Stimulated activated CD4-positive, alpha-beta T cell treated with anti-CD3 and anti-CD28 coated beads, Interleukin-1b, Interleukin-23, amount 100 ng/mL, for 48 hours (primary cell): ENCODE measurements at regions not wholly inside any gene's neighbourhood (a gene's known extent, or its start where the extent isn't known, plus 50 kb on each side); places are given as distances from the start of the nearest gene placed in this dataset.
"Not testable (repeated sequence)": the region's sequence is repeated elsewhere in the genome, so short reads cannot be mapped to it uniquely, and the experiment has no call there.

Source experiments
- DNase-seq: peaks from one replicate; pipeline ENCODE4 v3.0.0-alpha.2; 2020

GRCh38 chr2:52343010-52343409 lies 1311.1 kb upstream of the NRXN1 start:
- DNase-seq, result no peak

GRCh38 chr2:52342458-52342857 lies 1310.5 kb upstream of the NRXN1 start:
- DNase-seq, result no peak

GRCh38 chr2:52341732-52342131 lies 1309.8 kb upstream of the NRXN1 start:
- DNase-seq, result no peak

- no peak for DNase-seq
Measured at GRCh38 chr2:52340171-52340570, 1308.2 kb upstream of the NRXN1 start.

GRCh38 chr2:52337786-52338185 lies 1305.9 kb upstream of the NRXN1 start:
- not testable (repeated sequence) for DNase-seq

- DNase-seq, result no peak
Measured at GRCh38 chr2:52336951-52337350, 1305.0 kb upstream of the NRXN1 start.

GRCh38 chr2:52335727-52336126 lies 1303.8 kb upstream of the NRXN1 start:
- no peak for DNase-seq

GRCh38 chr2:52334185-52334584 lies 1302.3 kb upstream of the NRXN1 start:
- DNase-seq, result no peak

GRCh38 chr2:52327641-52328040 lies 1295.7 kb upstream of the NRXN1 start:
- no peak for DNase-seq

GRCh38 chr2:52314231-52314630 lies 1282.3 kb upstream of the NRXN1 start:
- no peak for DNase-seq

- DNase-seq, result no peak
Measured at GRCh38 chr2:52312486-52312885, 1280.6 kb upstream of the NRXN1 start.

- DNase-seq, result no peak
Measured at GRCh38 chr2:52311862-52312261, 1279.9 kb upstream of the NRXN1 start.

GRCh38 chr2:52308156-52308555 lies 1276.2 kb upstream of the NRXN1 start:
- no peak for DNase-seq

GRCh38 chr2:52294628-52295027 lies 1262.7 kb upstream of the NRXN1 start:
- DNase-seq, result no peak

GRCh38 chr2:52292801-52293200 lies 1260.9 kb upstream of the NRXN1 start:
- no peak for DNase-seq

- no peak for DNase-seq
Measured at GRCh38 chr2:52289741-52290140, 1257.8 kb upstream of the NRXN1 start.

GRCh38 chr2:52288596-52288995 lies 1256.7 kb upstream of the NRXN1 start:
- no peak for DNase-seq

- no peak for DNase-seq
Measured at GRCh38 chr2:52269696-52270485, 1238.0 kb upstream of the NRXN1 start.

GRCh38 chr2:52264911-52265310 lies 1233.0 kb upstream of the NRXN1 start:
- no peak for DNase-seq

- no peak for DNase-seq
Measured at GRCh38 chr2:52264488-52264887, 1232.6 kb upstream of the NRXN1 start.

GRCh38 chr2:52260904-52261303 lies 1229.0 kb upstream of the NRXN1 start:
- no peak for DNase-seq

- not testable (repeated sequence) for DNase-seq
Measured at GRCh38 chr2:52258967-52259366, 1227.0 kb upstream of the NRXN1 start.

GRCh38 chr2:52258038-52258437 lies 1226.1 kb upstream of the NRXN1 start:
- DNase-seq, result no peak

GRCh38 chr2:52253416-52253980 lies 1221.6 kb upstream of the NRXN1 start:
- DNase-seq, result no peak

- no peak for DNase-seq
Measured at GRCh38 chr2:52238782-52239181, 1206.8 kb upstream of the NRXN1 start.
